Daoy (cell line): ENCODE measurements at regions not wholly inside any gene's neighbourhood (a gene's known extent, or its start where the extent isn't known, plus 50 kb on each side); places are given as distances from the start of the nearest gene placed in this dataset.
"Not testable (repeated sequence)": the region's sequence is repeated elsewhere in the genome, so short reads cannot be mapped to it uniquely, and the experiment has no call there.

ENCODE experiments used
- DNase-seq: peaks from one replicate; pipeline ENCODE4 v3.0.0-alpha.2; 2015; ENCODE audit warnings: low read depth

GRCh38 chr9:91021656-91022055 is 220.0 kb downstream of the SYK start:
- DNase-seq: not testable (repeated sequence)

DNA sequence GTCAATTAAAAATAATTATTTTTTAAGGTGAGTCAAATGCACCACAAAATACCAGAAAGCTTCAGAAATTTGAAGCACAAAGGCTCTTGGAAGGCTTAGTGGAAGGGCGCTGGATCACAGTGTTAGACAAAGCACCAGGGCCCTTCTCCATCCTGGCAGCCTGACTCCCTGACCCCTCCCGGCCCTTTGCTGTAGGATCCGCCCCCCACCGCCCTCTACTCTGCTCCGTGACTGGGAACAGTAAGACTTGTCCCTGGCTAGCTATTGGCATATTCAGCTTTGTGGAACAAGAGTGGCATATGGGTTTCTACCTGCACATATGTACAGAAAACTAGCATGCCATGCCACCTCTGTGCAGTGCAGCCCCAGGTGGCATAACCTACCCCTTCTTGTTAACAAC is 222.1 kb downstream of the SYK start:
- no peak for DNase-seq

- DNase-seq: no peak
Measured at GRCh38 chr9:91024841-91025240, 223.2 kb downstream of the SYK start.

GRCh38 chr9:91025856-91026255 is 224.2 kb downstream of the SYK start:
- DNase-seq: no peak

GRCh38 chr9:91026266-91026665 is 224.6 kb downstream of the SYK start:
- no peak for DNase-seq

DNA sequence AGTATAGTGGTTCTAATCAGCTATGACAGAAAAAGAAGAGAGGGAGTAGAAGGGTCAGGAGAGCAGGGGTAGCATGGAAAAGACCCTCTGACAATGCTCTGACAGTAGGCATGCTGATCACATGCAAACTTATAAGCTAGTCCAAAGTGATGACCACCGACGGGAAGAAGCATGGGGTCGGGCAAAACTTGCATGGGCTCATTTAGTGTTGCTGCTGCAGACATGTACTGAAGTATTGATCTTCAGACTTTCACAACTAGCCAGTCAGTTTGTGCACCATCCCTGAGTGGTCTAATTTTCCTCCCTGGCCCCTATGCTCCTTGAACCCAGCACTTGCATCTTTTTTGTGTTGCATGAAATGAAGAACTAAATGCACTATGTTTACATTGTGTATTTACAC is 225.4 kb downstream of the SYK start:
- DNase-seq: no peak

DNA sequence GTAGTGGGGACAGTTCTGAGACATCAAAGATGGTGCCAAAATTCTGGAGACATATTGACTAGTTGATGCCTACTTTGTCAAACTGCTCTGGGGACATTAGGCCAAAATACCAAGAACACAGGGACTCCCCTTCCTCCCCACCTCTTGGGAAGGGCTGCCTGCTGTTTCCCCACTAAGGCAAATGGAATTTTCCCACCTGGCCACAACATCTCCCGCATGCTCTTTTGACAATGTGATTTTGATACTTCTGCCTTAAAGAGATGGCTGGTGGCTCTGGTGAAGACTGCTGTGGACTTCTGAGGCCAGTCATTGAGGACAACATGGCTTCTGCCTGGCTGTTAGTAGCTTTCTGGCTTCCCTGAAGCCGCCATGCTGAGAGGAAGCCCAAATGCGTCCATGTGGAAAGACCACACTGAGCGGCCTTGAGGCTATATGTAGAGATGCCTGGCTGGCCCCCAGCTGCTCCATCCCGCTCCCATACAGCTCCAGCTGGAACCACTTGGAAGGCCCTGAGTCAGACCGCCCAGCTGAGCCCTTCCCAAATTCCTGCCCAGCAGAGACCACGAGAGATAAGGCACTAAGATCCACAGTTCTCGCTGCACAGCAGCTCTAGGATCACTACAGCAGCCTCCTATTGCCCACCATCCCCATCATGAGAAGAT is 226.7 kb downstream of the SYK start:
- peak; percentile 28 for DNase-seq

GRCh38 chr9:91029650-91030361 is 228.2 kb downstream of the SYK start:
- no peak for DNase-seq

DNA sequence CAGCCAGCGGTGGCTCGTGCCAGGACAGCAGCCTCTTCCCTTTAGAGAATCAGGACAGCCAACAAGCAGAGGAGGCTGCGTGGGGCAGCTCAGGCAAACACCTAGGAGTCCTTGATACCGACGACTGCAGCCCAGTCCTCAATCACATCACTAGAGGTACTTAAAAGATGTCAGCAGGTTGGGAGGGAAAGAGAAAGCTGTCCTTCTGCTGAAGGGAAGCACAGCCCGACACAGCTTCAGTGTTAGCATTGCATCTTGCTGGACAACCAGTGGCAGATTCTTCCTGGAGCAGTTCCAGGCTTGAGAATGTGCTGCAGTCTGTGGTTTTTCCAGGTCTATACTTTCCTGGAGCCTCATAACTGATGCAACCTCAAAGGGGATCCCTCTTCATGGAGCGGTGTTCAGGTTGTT is 230.5 kb downstream of the SYK start:
- DNase-seq: no peak

DNA sequence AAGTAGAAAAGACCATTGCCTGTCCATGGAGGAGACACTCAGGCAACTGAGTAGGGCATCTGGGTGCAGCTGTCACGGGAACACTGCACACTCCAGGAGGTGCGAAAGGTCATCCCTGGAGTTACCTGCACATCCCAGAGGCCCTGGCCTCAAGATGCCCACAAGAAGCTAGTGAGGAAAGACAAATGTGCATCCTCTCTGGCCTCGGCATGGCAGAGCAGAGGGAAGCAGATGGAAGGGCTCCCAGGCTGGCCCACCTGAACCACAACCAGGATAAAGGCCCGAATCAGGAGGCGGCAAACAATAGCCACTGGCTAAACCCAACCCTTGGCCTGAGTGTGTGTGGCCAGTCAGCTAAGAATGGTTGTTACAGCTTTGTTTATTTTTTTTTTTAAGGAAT is 231.7 kb downstream of the SYK start:
- DNase-seq: no peak

GRCh38 chr9:91033797-91034196 is 232.2 kb downstream of the SYK start:
- peak; percentile 51 for DNase-seq

DNA sequence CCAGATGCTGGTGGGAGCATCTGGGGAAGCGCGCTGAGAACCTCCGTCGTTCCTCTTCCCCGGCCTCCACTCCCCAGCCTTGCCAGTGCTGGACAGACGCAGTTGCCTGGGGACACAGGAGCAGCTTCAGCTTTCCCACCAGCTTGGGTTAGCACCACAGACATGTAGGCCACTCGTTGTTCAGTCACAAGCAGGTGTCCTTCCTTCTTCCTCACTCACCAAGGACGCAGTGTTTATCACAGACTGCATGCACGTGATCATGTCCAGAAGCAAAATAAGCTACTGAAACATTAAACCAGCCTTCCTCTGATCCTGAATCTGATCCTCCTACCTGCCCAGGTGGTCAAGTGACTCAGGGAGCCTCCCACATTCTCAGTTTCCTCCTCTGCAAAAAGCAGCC is 232.9 kb downstream of the SYK start:
- DNase-seq: no peak

DNA sequence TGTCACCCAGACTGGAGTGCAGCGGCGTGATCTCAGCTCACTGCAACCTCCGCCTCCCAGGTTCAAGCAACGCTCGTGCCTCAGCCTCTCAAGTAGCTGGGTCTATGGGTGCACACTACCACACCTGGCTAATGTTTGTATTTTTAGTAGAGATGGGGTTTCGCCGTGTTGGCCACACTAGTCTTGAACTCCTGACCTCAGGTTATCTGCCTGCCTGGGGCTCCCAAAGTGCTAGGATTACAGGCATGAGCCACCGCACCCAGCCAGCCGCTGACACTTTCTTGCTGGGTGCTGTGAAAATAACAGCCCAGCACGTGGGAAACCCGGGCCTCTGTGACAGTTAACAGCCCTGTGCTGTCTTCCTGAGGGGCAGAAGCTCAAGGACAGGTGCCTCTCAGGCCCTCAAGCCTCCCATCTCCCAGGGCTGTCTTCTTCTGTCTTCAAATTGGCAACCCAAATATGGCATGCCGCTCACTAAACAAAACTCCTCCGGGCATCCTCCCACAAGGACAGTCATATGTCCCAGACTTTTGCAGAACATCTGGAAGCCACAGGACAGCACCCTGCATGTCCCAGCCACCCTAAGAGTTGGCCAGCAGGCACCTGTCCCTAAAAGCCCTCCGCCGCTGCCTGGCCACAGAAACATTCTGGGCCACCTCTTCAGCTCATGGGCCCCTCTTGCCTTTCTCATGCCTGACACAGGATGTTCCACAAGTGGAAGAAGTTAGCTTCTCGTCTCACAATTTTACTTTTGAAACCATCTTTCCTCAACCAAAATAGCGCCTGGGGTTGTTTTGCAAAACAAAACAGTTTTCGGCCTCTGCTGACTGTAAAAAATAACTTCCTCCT is 233.6 kb downstream of the SYK start:
- no peak for DNase-seq

GRCh38 chr9:91035825-91036208 is 234.2 kb downstream of the SYK start:
- no peak for DNase-seq

DNA sequence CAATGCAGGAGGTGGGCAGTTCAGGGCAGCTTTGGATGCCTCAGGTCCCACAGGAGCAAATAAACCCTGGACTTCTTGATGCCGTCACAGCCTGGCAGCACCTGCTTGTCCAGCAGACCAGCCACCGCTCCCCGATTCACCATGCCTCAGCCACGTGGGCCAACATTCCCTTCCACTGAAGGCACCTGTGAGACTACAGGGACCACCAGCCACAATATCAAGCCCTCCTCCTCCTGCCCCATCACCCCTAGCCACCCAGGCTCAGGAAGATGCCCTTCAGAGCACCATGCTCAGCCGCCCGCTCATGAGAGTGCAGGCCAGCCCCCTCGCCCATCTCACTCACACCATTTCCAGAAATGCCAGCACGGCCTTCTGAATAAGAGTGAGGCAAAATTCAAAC is 234.7 kb downstream of the SYK start:
- no peak for DNase-seq

DNA sequence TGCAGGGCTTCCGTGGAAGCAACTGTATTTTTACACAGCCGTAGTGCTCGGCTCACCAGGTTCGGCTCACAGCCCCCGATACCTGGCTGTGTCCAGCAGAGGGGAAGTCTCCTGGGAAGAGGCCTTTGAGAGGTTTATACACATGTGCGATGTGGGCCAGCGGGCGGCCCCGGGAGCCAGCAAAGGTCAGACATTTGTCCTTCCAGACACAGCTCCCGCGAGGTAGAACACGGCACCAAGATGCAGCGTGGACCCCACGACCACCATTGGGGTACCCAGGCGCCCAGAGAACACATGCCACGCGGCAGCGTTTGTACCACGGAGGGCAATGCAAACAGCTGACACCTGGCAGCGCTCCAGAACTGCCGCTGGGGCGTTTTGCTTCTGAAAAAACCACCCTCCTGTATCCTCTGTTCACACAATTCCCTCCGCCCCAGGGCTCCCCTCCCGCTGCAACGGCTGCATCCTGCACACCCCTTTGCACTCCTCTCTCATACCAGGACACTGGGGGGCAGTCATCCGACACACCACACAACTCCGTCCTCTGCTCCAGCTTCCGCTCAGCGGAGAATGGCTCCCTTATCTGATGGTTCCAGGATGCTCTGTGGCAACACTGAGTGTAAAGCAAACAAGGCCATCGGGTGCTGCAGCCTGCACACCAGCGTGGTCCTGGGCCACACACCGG is 235.3 kb downstream of the SYK start:
- peak; percentile 95 for DNase-seq

- peak; percentile 73 for DNase-seq
Measured at GRCh38 chr9:91037511-91038482, 236.2 kb downstream of the SYK start.

GRCh38 chr9:91038483-91039124 is 237.0 kb downstream of the SYK start:
- DNase-seq: no peak

GRCh38 chr9:91039125-91039834 is 237.7 kb downstream of the SYK start:
- no peak for DNase-seq

GRCh38 chr9:91039835-91040140 is 238.2 kb downstream of the SYK start:
- no peak for DNase-seq
